Liver (tissue), 8 donors: ENCODE measurements at regions not wholly inside any gene's neighbourhood (a gene's known extent, or its start where the extent isn't known, plus 50 kb on each side); places are given as distances from the start of the nearest gene placed in this dataset.

ENCODE experiments used
- DNase-seq: peaks from one replicate; pipeline ENCODE4 v3.0.0-alpha.2; 2017; ENCODE audit warnings: low spot score
- H3K27ac ChIP-seq, 2 donors: one replicate each; pipeline ENCODE4 v1.7.0; 2013; ENCODE audit warnings: inconsistent platforms in 2 of 2, low read length in 2 of 2, control low read depth in 1 of 2, low read depth in 1 of 2, mild to moderate bottlenecking in 1 of 2
- H3K27me3 ChIP-seq, 4 donors: one replicate each; pipeline versions ENCODE4 v1.6.1 to v1.7.0; 2013; ENCODE audit warnings: low read length in 3 of 4, inconsistent platforms in 1 of 4, mild to moderate bottlenecking in 1 of 4, moderate library complexity in 1 of 4; ENCODE audit not compliant: control insufficient read depth in 4 of 4, insufficient read depth in 4 of 4
- H3K36me3 ChIP-seq, 4 donors: one replicate each; pipeline versions ENCODE4 v1.6.1 to v1.7.0; 2013; ENCODE audit warnings: low read length in 3 of 4, mild to moderate bottlenecking in 3 of 4, low read depth in 1 of 4, moderate library complexity in 1 of 4; ENCODE audit not compliant: control insufficient read depth in 4 of 4, insufficient read depth in 3 of 4
- H3K4me1 ChIP-seq, 4 donors: one replicate each; pipeline versions ENCODE4 v1.6.1 to v1.7.0; 2013; ENCODE audit warnings: low read length in 3 of 4, mild to moderate bottlenecking in 3 of 4, moderate library complexity in 1 of 4; ENCODE audit not compliant: control insufficient read depth in 4 of 4, insufficient read depth in 4 of 4
- H3K4me3 ChIP-seq, 3 donors: one replicate each; pipeline versions ENCODE4 v1.6.1 to v1.7.0; 2013; ENCODE audit warnings: low read length in 3 of 3, control low read depth in 1 of 3, low read depth in 1 of 3, mild to moderate bottlenecking in 1 of 3
- H3K9ac ChIP-seq, 2 donors: one replicate each; pipeline ENCODE4 v1.7.0; 2013; ENCODE audit warnings: low read length in 2 of 2, mild to moderate bottlenecking in 2 of 2, moderate library complexity in 2 of 2, control low read depth in 1 of 2, low read depth in 1 of 2
- H3K9me3 ChIP-seq, 4 donors: one replicate each; pipeline versions ENCODE4 v1.6.1 to v1.7.0; 2013; ENCODE audit warnings: low read length in 3 of 4; ENCODE audit not compliant: control insufficient read depth in 4 of 4
- EGR1 ChIP-seq, 2 donors: IDR thresholded peaks; 2 replicates each; pipeline ENCODE4 v1.6.1; 2016 to 2018; ENCODE audit warnings: antibody characterized with exemption in 2 of 2, low read depth in 2 of 2
- FOXA1 ChIP-seq: IDR thresholded peaks from 2 replicates; pipeline ENCODE4 v1.6.1; 2016; ENCODE audit warnings: antibody characterized with exemption
- FOXA2 ChIP-seq: IDR thresholded peaks from 2 replicates; pipeline ENCODE4 v1.6.1; 2016; ENCODE audit warnings: antibody characterized with exemption
- GABPA ChIP-seq, 2 donors: IDR thresholded peaks in 1 of 2; conservative IDR thresholded peaks in 1 of 2; 2 replicates each; pipeline ENCODE4 v1.6.1; 2016; ENCODE audit warnings: antibody characterized with exemption in 2 of 2, mild to moderate bottlenecking in 1 of 2, moderate library complexity in 1 of 2
- HNF4A ChIP-seq, 2 donors: conservative IDR thresholded peaks; 2 replicates each; pipeline ENCODE4 v1.6.1; 2016; ENCODE audit warnings: antibody characterized with exemption in 2 of 2, mild to moderate bottlenecking in 2 of 2
- HNF4G ChIP-seq: IDR thresholded peaks from 2 replicates; pipeline ENCODE4 v1.6.1; 2016; ENCODE audit warnings: antibody characterized with exemption
- JUND ChIP-seq, 2 donors: IDR thresholded peaks; 2 replicates each; pipeline ENCODE4 v1.6.1; 2016; ENCODE audit warnings: antibody characterized with exemption in 2 of 2
- NR2F2 ChIP-seq: IDR thresholded peaks from 2 replicates; pipeline ENCODE4 v1.6.1; 2016; ENCODE audit warnings: antibody characterized with exemption
- RAD21 ChIP-seq, 2 donors: IDR thresholded peaks; 2 replicates each; pipeline ENCODE4 v1.6.1; 2016; ENCODE audit warnings: antibody characterized with exemption in 2 of 2, mild to moderate bottlenecking in 2 of 2
- RXRA ChIP-seq, 2 donors: IDR thresholded peaks; 2 replicates each; pipeline ENCODE4 v1.6.1; 2017 to 2018; ENCODE audit warnings: antibody characterized with exemption in 2 of 2, mild to moderate bottlenecking in 1 of 2
- SP1 ChIP-seq: IDR thresholded peaks from 2 replicates; pipeline ENCODE4 v1.6.1; 2018; ENCODE audit warnings: antibody characterized with exemption, mild to moderate bottlenecking
- TAF1 ChIP-seq: conservative IDR thresholded peaks from 2 replicates; pipeline ENCODE4 v1.6.1; 2016; ENCODE audit warnings: antibody characterized with exemption, mild to moderate bottlenecking
- YY1 ChIP-seq: IDR thresholded peaks from 2 replicates; pipeline ENCODE4 v1.6.1; 2016; ENCODE audit warnings: antibody characterized with exemption, mild to moderate bottlenecking
- WGBS: extraction: QIAGEN DNeasy Blood & Tissue Kit; methylation state at CpG from one replicate; pipeline ENCODE4 v1.1.7; 2013; 5-methylcytosine and 5-hydroxymethylcytosine counted together
- TF ChIP-seq, protein P1 (sequence below): IDR thresholded peaks from 2 replicates; pipeline ENCODE4 v1.6.1; 2016; ENCODE audit warnings: antibody characterized with exemption
- TF ChIP-seq, protein P2 (sequence below): IDR thresholded peaks from 2 replicates; pipeline ENCODE4 v1.6.1; 2016; ENCODE audit warnings: antibody characterized with exemption
- TF ChIP-seq, protein P3 (sequence below): IDR thresholded peaks from 2 replicates; pipeline ENCODE4 v1.6.1; 2016; ENCODE audit warnings: antibody characterized with exemption
- TF ChIP-seq, protein P4 (sequence below): IDR thresholded peaks from 2 replicates; pipeline ENCODE4 v1.6.1; 2016; ENCODE audit warnings: antibody characterized with exemption, mild to moderate bottlenecking
- TF ChIP-seq, protein P5 (sequence below): fragments of 150-350 bp; IDR thresholded peaks from 2 replicates; pipeline ENCODE4 v1.5.1; 2017; ENCODE audit warnings: improper control_type of control experiment, low read depth, low read length; ENCODE audit not compliant: missing input control
- donor health status: healthy.
- donor health status: healthy.
- donor health status: healthy.
- donor health status: healthy.
- donor health status: healthy.

DNA sequence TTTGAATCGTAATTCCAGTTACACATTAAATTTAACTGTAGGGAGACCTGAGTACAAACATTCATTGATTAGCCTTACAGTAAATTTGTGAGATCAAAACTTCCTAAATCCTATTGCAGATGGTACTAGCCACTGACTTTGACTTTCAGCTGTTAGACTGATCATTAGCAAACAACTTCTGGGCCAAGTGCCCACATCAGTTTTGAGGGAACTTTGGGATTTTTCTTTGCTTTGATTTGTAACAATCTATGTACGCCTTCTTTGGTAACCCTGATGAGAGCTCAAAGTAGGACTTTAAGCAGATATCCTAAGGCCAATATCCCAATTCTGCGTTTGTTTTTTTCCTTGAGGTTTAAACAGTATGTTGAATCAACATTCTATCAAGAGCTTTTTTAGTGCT, 131.5 kb downstream of the DLEU7 start:
- no peaks in the 10 kb centered on the region for H3K27me3 ChIP-seq
- DNase-seq = no peak
- no peak overlapping the region for H3K27ac ChIP-seq
- no peaks in the 10 kb centered on the region for H3K4me1 ChIP-seq
- no peaks in the 10 kb centered on the region for H3K9me3 ChIP-seq
- H3K9ac ChIP-seq = no peak overlapping the region
- TF ChIP-seq SP1 (no peak), NR2F2 (no peak), RAD21 (IDR thresholded peaks at IDR 0.05) (no peak), FOXA2 (no peak)
- H3K36me3 ChIP-seq = no peaks in the 10 kb centered on the region
- H3K4me3 ChIP-seq = no peak overlapping the region
- WGBS = 67% methylated on average over 3 of the region's 3 CpGs

DNA sequence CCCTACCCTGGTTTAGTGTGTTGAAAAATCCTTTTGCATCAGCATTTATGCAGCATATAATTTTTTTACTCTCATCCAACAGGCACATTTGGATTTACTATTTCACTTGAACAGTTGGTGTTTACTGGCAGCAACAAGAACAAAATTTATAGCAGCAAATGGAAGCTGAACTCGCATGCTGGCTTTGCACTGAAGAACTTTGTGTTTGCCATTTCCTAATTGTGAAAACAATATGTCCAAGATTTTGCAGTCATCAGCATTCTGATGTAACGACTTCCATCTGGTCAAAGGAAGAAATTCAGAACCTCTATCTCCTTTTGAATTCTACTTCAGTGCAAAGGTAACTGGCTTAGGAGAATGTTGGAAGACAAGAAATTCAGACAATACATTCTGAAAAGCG, 131.0 kb downstream of the DLEU7 start:
- TF ChIP-seq RXRA (IDR thresholded peaks at IDR 0.05) = no peak
- TF ChIP-seq FOXA2 = no peak
- TF ChIP-seq, protein P1, sequence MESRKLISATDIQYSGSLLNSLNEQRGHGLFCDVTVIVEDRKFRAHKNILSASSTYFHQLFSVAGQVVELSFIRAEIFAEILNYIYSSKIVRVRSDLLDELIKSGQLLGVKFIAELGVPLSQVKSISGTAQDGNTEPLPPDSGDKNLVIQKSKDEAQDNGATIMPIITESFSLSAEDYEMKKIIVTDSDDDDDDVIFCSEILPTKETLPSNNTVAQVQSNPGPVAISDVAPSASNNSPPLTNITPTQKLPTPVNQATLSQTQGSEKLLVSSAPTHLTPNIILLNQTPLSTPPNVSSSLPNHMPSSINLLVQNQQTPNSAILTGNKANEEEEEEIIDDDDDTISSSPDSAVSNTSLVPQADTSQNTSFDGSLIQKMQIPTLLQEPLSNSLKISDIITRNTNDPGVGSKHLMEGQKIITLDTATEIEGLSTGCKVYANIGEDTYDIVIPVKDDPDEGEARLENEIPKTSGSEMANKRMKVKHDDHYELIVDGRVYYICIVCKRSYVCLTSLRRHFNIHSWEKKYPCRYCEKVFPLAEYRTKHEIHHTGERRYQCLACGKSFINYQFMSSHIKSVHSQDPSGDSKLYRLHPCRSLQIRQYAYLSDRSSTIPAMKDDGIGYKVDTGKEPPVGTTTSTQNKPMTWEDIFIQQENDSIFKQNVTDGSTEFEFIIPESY = no peak
- TF ChIP-seq EGR1 (IDR thresholded peaks at IDR 0.05; ENCODE audit: low read depth in 2 of 2) = no peak
- no peak for TF ChIP-seq TAF1
- no peak for TF ChIP-seq HNF4A (conservative IDR thresholded peaks at IDR 0.05)
- no peak for TF ChIP-seq YY1
- TF ChIP-seq GABPA (IDR thresholded peaks at IDR 0.05 in 1 of 2, conservative IDR thresholded peaks at IDR 0.05 in 1 of 2) = no peak
- TF ChIP-seq, protein P2, sequence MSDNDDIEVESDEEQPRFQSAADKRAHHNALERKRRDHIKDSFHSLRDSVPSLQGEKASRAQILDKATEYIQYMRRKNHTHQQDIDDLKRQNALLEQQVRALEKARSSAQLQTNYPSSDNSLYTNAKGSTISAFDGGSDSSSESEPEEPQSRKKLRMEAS = no peak
- TF ChIP-seq HNF4G = no peak
- TF ChIP-seq SP1 = no peak
- TF ChIP-seq, protein P3, sequence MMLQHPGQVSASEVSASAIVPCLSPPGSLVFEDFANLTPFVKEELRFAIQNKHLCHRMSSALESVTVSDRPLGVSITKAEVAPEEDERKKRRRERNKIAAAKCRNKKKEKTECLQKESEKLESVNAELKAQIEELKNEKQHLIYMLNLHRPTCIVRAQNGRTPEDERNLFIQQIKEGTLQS = no peak
- TF ChIP-seq, protein P4, sequence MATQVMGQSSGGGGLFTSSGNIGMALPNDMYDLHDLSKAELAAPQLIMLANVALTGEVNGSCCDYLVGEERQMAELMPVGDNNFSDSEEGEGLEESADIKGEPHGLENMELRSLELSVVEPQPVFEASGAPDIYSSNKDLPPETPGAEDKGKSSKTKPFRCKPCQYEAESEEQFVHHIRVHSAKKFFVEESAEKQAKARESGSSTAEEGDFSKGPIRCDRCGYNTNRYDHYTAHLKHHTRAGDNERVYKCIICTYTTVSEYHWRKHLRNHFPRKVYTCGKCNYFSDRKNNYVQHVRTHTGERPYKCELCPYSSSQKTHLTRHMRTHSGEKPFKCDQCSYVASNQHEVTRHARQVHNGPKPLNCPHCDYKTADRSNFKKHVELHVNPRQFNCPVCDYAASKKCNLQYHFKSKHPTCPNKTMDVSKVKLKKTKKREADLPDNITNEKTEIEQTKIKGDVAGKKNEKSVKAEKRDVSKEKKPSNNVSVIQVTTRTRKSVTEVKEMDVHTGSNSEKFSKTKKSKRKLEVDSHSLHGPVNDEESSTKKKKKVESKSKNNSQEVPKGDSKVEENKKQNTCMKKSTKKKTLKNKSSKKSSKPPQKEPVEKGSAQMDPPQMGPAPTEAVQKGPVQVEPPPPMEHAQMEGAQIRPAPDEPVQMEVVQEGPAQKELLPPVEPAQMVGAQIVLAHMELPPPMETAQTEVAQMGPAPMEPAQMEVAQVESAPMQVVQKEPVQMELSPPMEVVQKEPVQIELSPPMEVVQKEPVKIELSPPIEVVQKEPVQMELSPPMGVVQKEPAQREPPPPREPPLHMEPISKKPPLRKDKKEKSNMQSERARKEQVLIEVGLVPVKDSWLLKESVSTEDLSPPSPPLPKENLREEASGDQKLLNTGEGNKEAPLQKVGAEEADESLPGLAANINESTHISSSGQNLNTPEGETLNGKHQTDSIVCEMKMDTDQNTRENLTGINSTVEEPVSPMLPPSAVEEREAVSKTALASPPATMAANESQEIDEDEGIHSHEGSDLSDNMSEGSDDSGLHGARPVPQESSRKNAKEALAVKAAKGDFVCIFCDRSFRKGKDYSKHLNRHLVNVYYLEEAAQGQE = no peak
- TF ChIP-seq FOXA1 = no peak
- TF ChIP-seq, protein P5, sequence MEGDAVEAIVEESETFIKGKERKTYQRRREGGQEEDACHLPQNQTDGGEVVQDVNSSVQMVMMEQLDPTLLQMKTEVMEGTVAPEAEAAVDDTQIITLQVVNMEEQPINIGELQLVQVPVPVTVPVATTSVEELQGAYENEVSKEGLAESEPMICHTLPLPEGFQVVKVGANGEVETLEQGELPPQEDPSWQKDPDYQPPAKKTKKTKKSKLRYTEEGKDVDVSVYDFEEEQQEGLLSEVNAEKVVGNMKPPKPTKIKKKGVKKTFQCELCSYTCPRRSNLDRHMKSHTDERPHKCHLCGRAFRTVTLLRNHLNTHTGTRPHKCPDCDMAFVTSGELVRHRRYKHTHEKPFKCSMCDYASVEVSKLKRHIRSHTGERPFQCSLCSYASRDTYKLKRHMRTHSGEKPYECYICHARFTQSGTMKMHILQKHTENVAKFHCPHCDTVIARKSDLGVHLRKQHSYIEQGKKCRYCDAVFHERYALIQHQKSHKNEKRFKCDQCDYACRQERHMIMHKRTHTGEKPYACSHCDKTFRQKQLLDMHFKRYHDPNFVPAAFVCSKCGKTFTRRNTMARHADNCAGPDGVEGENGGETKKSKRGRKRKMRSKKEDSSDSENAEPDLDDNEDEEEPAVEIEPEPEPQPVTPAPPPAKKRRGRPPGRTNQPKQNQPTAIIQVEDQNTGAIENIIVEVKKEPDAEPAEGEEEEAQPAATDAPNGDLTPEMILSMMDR = no peak
- TF ChIP-seq JUND (IDR thresholded peaks at IDR 0.05) = no peak
- no peak for TF ChIP-seq NR2F2
- Histone ChIP-seq H3K4me3 (no peak overlapping the region), H3K27me3 (no peaks in the 10 kb centered on the region), H3K9me3 (no peaks in the 10 kb centered on the region), H3K4me1 (no peaks in the 10 kb centered on the region), H3K27ac (no peak overlapping the region), H3K36me3 (no peaks in the 10 kb centered on the region), H3K9ac (no peak overlapping the region)
- WGBS = 52% methylated on average over 3 of the region's 3 CpGs
- no peak for DNase-seq
